Ascending aorta (tissue), 2 donors: ENCODE measurements at regions not wholly inside any gene's neighbourhood (a gene's known extent, or its start where the extent isn't known, plus 50 kb on each side); places are given as distances from the start of the nearest gene placed in this dataset.
"Not testable (repeated sequence)": the region's sequence is repeated elsewhere in the genome, so short reads cannot be mapped to it uniquely, and the experiment has no call there.

ENCODE experiments used
- DNase-seq, 2 donors: peaks; one replicate each; pipeline ENCODE4 v3.0.0-alpha.2; 2019; ENCODE audit warnings: low spot score in 2 of 2
- H3K27ac ChIP-seq, 2 donors: fragments of 200-600 bp; sonication (generic); one replicate each; pipeline ENCODE4 v1.5.1; 2016 to 2017; ENCODE audit warnings: mild to moderate bottlenecking in 1 of 2
- H3K27me3 ChIP-seq: fragments of 200-600 bp; sonication (generic); one replicate; pipeline ENCODE4 v1.5.1; 2017
- H3K36me3 ChIP-seq, 2 donors: fragments of 200-600 bp; sonication (generic); one replicate each; pipeline ENCODE4 v1.5.1; 2016
- H3K4me1 ChIP-seq, 2 donors: fragments of 200-600 bp; sonication (generic); one replicate each; pipeline ENCODE4 v1.5.1; 2016 to 2017; ENCODE audit warnings: mild to moderate bottlenecking in 1 of 2
- H3K4me3 ChIP-seq, 2 donors: fragments of 200-600 bp; sonication (generic); one replicate each; pipeline ENCODE4 v1.5.1; 2016 to 2017; ENCODE audit warnings: mild to moderate bottlenecking in 1 of 2
- H3K9me3 ChIP-seq, 2 donors: fragments of 200-600 bp; sonication (generic); one replicate each; pipeline ENCODE4 v1.5.1; 2016
- CTCF ChIP-seq, 3 experiments: fragments of 200-600 bp in 2 of 3; fragments of 450-650 bp in 1 of 3; sonication (generic) in 2 of 3; IDR thresholded peaks; one replicate each; pipeline ENCODE4 v1.5.1; 2016 to 2019; ENCODE audit warnings: antibody characterized with exemption in 3 of 3, mild to moderate bottlenecking in 1 of 3, moderate library complexity in 1 of 3
- intact Hi-C: fragments of 100-400 bp; cut with DNase I; formaldehyde crosslinking; loops from one replicate; pipeline ENCODE4 v1.15.1; 2023

- intact Hi-C loops, H3K4me1 ChIP-seq, H3K4me3 ChIP-seq, H3K27me3 ChIP-seq, H3K36me3 ChIP-seq, H3K9me3 ChIP-seq, DNase-seq, H3K27ac ChIP-seq: not testable (repeated sequence)
Observed at GRCh38 chr20:26373066-26373465, 676.4 kb upstream of the ZNF337 start.

GRCh38 chr20:26354511-26354910 is 657.9 kb upstream of the ZNF337 start:
- no peak overlapping the region for H3K27ac ChIP-seq
- no peaks in the 10 kb centered on the region for H3K9me3 ChIP-seq
- no peaks in the 10 kb centered on the region for H3K27me3 ChIP-seq
- H3K4me3 ChIP-seq = no peak overlapping the region
- DNase-seq = no peak
- H3K36me3 ChIP-seq = no peaks in the 10 kb centered on the region
- no peak for TF ChIP-seq CTCF (IDR thresholded peaks at IDR 0.05)
- intact Hi-C loops = no loop called here
- H3K4me1 ChIP-seq = no peaks in the 10 kb centered on the region

- Histone ChIP-seq H3K4me3 (no peak overlapping the region), H3K9me3 (no peaks in the 10 kb centered on the region), H3K27me3 (no peaks in the 10 kb centered on the region), H3K27ac (no peak overlapping the region), H3K36me3 (no peaks in the 10 kb centered on the region), H3K4me1 (no peaks in the 10 kb centered on the region)
- TF ChIP-seq CTCF (IDR thresholded peaks at IDR 0.05) = no peak
- intact Hi-C loops = no loop called here
- no peak for DNase-seq
Observed at GRCh38 chr20:26347396-26347795, 650.7 kb upstream of the ZNF337 start.

GRCh38 chr20:26340460-26341065 is 643.9 kb upstream of the ZNF337 start:
- intact Hi-C loops, H3K4me3 ChIP-seq, H3K9me3 ChIP-seq, H3K4me1 ChIP-seq, H3K36me3 ChIP-seq, H3K27ac ChIP-seq, H3K27me3 ChIP-seq, DNase-seq: not testable (repeated sequence)

GRCh38 chr20:26324177-26324576 is 627.5 kb upstream of the ZNF337 start:
- no peaks in the 10 kb centered on the region for H3K36me3 ChIP-seq
- no peaks in the 10 kb centered on the region for H3K9me3 ChIP-seq
- no peak for DNase-seq
- no peaks in the 10 kb centered on the region for H3K27me3 ChIP-seq
- no peak overlapping the region for H3K4me3 ChIP-seq
- H3K27ac ChIP-seq = no peak overlapping the region
- H3K4me1 ChIP-seq = no peaks in the 10 kb centered on the region
- intact Hi-C loops = no loop called here
- no peak for TF ChIP-seq CTCF (IDR thresholded peaks at IDR 0.05)

GRCh38 chr20:26315054-26315453 is 618.4 kb upstream of the ZNF337 start:
- H3K4me1 ChIP-seq = no peaks in the 10 kb centered on the region

GRCh38 chr20:26309720-26310119 is 613.1 kb upstream of the ZNF337 start:
- H3K9me3 ChIP-seq, intact Hi-C loops, H3K27ac ChIP-seq, H3K4me1 ChIP-seq, H3K4me3 ChIP-seq, H3K27me3 ChIP-seq, H3K36me3 ChIP-seq, DNase-seq: not testable (repeated sequence)

More at GRCh38 chr20:26315054-26315453, 618.4 kb upstream of the ZNF337 start:
- no peak for TF ChIP-seq CTCF (IDR thresholded peaks at IDR 0.05)
- Histone ChIP-seq H3K27me3 (no peaks in the 10 kb centered on the region), H3K4me3 (no peak overlapping the region), H3K36me3 (no peaks in the 10 kb centered on the region), H3K9me3 (no peaks in the 10 kb centered on the region), H3K27ac (no peak overlapping the region)
- no peak for DNase-seq
- intact Hi-C loops = no loop called here
